ENCODE measurements at regions not wholly inside any gene's neighbourhood (a gene's known extent, or its start where the extent isn't known, plus 50 kb on each side); places are given as distances from the start of the nearest gene placed in this dataset.

DNA sequence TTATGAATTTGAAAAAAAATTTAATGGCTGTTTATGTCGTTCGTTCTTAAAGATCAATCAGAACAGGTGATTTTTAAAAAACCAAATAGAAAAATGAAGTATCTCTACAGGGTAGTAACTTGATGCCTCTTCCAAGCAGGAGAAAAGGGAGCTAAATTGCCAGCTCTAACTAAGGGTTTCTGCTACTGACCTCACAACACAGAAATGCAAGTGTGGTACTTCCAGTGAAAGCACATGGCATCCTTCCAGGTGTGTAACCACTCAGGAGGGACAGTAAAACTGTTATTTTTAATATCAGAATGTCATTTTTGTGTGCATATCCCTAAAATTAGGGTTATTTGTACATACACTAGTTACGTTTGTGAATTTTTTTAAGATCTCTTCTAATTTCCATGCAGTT is 116.8 kb upstream of the ZCCHC13 start:
- Histone ChIP-seq H3K14ac (replicated peaks; ENCODE audit: low read depth, low read length) (no peak overlapping the region), H4K8ac (ENCODE audit: low read depth in 2 of 2, low read length in 2 of 2) (no peak overlapping the region), H2BK5ac (ENCODE audit: low read depth, low read length, poor library complexity, severe bottlenecking) (no peak overlapping the region), H3K18ac (ENCODE audit: low read depth, low read length) (no peak overlapping the region), H2AK5ac (ENCODE audit: low read depth, low read length) (no peak overlapping the region), H4K91ac (ENCODE audit: insufficient read depth, low read depth, low read length) (no peak overlapping the region), H3K36me3 (ENCODE audit: control insufficient read depth, insufficient read depth, low read length) (no peaks in the 10 kb centered on the region), H4K5ac (ENCODE audit: low read depth, low read length) (no peak overlapping the region), H3K79me1 (ENCODE audit: low read depth in 1 of 2, low read length in 2 of 2) (no peaks in the 10 kb centered on the region), H3K9ac (ENCODE audit: low read depth, low read length) (no peak overlapping the region), H3K9me1 (ENCODE audit: insufficient read depth, low read length) (no peaks in the 10 kb centered on the region), H4K20me1 (ENCODE audit: insufficient read depth, low read length) (no peaks in the 10 kb centered on the region; the same call in 1 of the 2 replicates), H3K9me3 (ENCODE audit: control insufficient read depth, insufficient read depth, low read length) (no peaks in the 10 kb centered on the region), H2BK20ac (ENCODE audit: low read depth, low read length) (no peak overlapping the region), H3K56ac (ENCODE audit: extremely low read depth, insufficient read depth, low read length) (no peak overlapping the region), H3K4me3 (ENCODE audit: insufficient read depth, low read depth, low read length) (no peak overlapping the region), H2BK120ac (ENCODE audit: low read depth, low read length) (no peak overlapping the region), H3K27me3 (ENCODE audit: control insufficient read depth, insufficient read depth, low read length) (no peaks in the 10 kb centered on the region; the same call in 1 of the 2 replicates), H3K4me1 (ENCODE audit: control insufficient read depth, insufficient read depth, low read length) (no peaks in the 10 kb centered on the region), H3K4ac (ENCODE audit: low read depth, low read length) (no peak overlapping the region), H2BK15ac (ENCODE audit: low read depth, low read length) (no peak overlapping the region), H2AK9ac (replicated peaks; ENCODE audit: low read depth, low read length, poor library complexity) (no peak overlapping the region), H3K4me2 (ENCODE audit: low read depth, low read length) (no peak overlapping the region), H3K23ac (ENCODE audit: low read depth, low read length) (no peak overlapping the region), H3K27ac (ENCODE audit: insufficient read depth, low read length) (no peak overlapping the region), H2AFZ (replicated peaks; ENCODE audit: low read length, poor library complexity) (no peak overlapping the region)
- BruUV-seq (replicated peaks), result no TSS peak
- peak; percentile 50 for DNase-seq
- dilution Hi-C loops (cut with HindIII; ENCODE audit: low sequenced_read_pairs, unreplicated experiment) (no loop called here), intact Hi-C loops (cut with micrococcal nuclease) (no loop called here), in situ Hi-C loops (cut with MboI; ENCODE audit: low sequenced_read_pairs) (no loop called here)
- ATAC-seq (ENCODE audit: low read depth), result no peak
- WGBS, 2 experiments (ENCODE audit: extremely low coverage in 2 of 2, insufficient read length in 1 of 2), result no CpG with 5 or more reads among the region's 3 CpGs
- TF ChIP-seq RFX5 (IDR thresholded peaks at IDR 0.05; ENCODE audit: low read depth, low read length) (no peak), NFE2L2 (IDR thresholded peaks at IDR 0.05; ENCODE audit: low read depth, low read length) (no peak), RCOR1 (IDR thresholded peaks at IDR 0.05; ENCODE audit: insufficient replicate concordance, low read length) (no peak), CHD1 (IDR thresholded peaks at IDR 0.05; ENCODE audit: low read depth, low read length) (no peak), MXI1 (IDR thresholded peaks at IDR 0.05; ENCODE audit: borderline replicate concordance, low read depth, low read length) (no peak), MAZ (IDR thresholded peaks at IDR 0.05; ENCODE audit: borderline replicate concordance, low read depth, low read length) (no peak), SMC3 (IDR thresholded peaks at IDR 0.05; ENCODE audit: low read depth, low read length) (no peak), MAFK (IDR thresholded peaks at IDR 0.05; ENCODE audit: low read depth, low read length) (no peak), RAD21 (IDR thresholded peaks at IDR 0.05; ENCODE audit: low read length) (no peak), CEBPB (IDR thresholded peaks at IDR 0.05; ENCODE audit: low read depth, low read length) (no peak), FOS (IDR thresholded peaks at IDR 0.05; ENCODE audit: low read depth, low read length) (no peak)
- TF ChIP-seq, protein P1, sequence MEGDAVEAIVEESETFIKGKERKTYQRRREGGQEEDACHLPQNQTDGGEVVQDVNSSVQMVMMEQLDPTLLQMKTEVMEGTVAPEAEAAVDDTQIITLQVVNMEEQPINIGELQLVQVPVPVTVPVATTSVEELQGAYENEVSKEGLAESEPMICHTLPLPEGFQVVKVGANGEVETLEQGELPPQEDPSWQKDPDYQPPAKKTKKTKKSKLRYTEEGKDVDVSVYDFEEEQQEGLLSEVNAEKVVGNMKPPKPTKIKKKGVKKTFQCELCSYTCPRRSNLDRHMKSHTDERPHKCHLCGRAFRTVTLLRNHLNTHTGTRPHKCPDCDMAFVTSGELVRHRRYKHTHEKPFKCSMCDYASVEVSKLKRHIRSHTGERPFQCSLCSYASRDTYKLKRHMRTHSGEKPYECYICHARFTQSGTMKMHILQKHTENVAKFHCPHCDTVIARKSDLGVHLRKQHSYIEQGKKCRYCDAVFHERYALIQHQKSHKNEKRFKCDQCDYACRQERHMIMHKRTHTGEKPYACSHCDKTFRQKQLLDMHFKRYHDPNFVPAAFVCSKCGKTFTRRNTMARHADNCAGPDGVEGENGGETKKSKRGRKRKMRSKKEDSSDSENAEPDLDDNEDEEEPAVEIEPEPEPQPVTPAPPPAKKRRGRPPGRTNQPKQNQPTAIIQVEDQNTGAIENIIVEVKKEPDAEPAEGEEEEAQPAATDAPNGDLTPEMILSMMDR (conservative IDR thresholded peaks at IDR 0.05; ENCODE audit: low read depth, low read length), result no peak
- TF ChIP-seq, protein P2, sequence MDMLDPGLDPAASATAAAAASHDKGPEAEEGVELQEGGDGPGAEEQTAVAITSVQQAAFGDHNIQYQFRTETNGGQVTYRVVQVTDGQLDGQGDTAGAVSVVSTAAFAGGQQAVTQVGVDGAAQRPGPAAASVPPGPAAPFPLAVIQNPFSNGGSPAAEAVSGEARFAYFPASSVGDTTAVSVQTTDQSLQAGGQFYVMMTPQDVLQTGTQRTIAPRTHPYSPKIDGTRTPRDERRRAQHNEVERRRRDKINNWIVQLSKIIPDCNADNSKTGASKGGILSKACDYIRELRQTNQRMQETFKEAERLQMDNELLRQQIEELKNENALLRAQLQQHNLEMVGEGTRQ (IDR thresholded peaks at IDR 0.05; ENCODE audit: low read depth, low read length), result no peak
- ChIA-PET CTCF (no interaction called here), POLR2A (ENCODE audit: unreplicated experiment) (no interaction called here)

Measured in IMR-90 (cell line).